Right cardiac atrium (tissue), 5 donors: ENCODE measurements at regions not wholly inside any gene's neighbourhood (a gene's known extent, or its start where the extent isn't known, plus 50 kb on each side); places are given as distances from the start of the nearest gene placed in this dataset.
"Not testable (repeated sequence)": the region's sequence is repeated elsewhere in the genome, so short reads cannot be mapped to it uniquely, and the experiment has no call there.

Source experiments
- ATAC-seq, 2 donors: fragments of 200-7000 bp; cut with Tn5 transposase; one replicate each; pipeline versions ENCODE4 v1.8.0 to v1.9.1; 2020; ENCODE audit warnings: moderate library complexity in 2 of 2, mild to moderate bottlenecking in 1 of 2
- DNase-seq, 3 donors: peaks; one replicate each; pipeline ENCODE4 v3.0.0-alpha.2; 2020
- H3K27ac ChIP-seq: one replicate; pipeline ENCODE4 v1.5.1; 2013; ENCODE audit warnings: mild to moderate bottlenecking, low read length, control low read depth, moderate library complexity
- H3K27me3 ChIP-seq: one replicate; pipeline ENCODE4 v1.6.1; 2013; ENCODE audit not compliant: control insufficient read depth, insufficient read depth
- H3K4me1 ChIP-seq: one replicate; pipeline ENCODE4 v1.6.1; 2013; ENCODE audit warnings: low read length; ENCODE audit not compliant: control insufficient read depth, insufficient read depth
- H3K4me3 ChIP-seq: one replicate; pipeline ENCODE4 v1.5.1; 2013; ENCODE audit warnings: low read length, control low read depth
- H3K9me3 ChIP-seq: one replicate; pipeline ENCODE4 v1.6.1; 2013; ENCODE audit warnings: low read length; ENCODE audit not compliant: control insufficient read depth
- WGBS: extraction: QIAGEN DNeasy Blood & Tissue Kit; methylation state at CpG from one replicate; pipeline ENCODE4 v1.1.7; 2013; 5-methylcytosine and 5-hydroxymethylcytosine counted together
- intact Hi-C, 4 donors: fragments of 100-400 bp; cut with DNase I; formaldehyde crosslinking; loops; one replicate each; pipeline versions ENCODE4 v1.11.0 to v1.14.0; 2022 to 2023
- donor health status: healthy with polysubstance abuse.
- donor health status: DM: no; HTN: yes; CAD: no.
- donor health status: DM: no; HTN: no; CAD: no.
- donor health status: DM: no; HTN: yes; CAD: no; lungs with severe emphysema.
- donor health status: DM: yes; HTN: yes; CAD: no.

GRCh38 chr5:17127743-17128231 lies 89.6 kb upstream of the BASP1 start:
- H3K9me3 ChIP-seq, result peaks cover 5% of the 10 kb centered on the region
- no peaks in the 10 kb centered on the region for H3K27me3 ChIP-seq
- ATAC-seq (no peak), DNase-seq (no peak)
- H3K4me1 ChIP-seq, result peaks cover 2% of the 10 kb centered on the region
- H3K4me3 ChIP-seq, result no peak overlapping the region
- no peak overlapping the region for H3K27ac ChIP-seq
- intact Hi-C loops, result no loop called here
- 95% methylated on average over 8 of the region's 8 CpGs for whole genome bisulfite sequencing

- peak in 1 of 2 donors; percentile 47 for ATAC-seq
- Histone ChIP-seq H3K27ac (peak overlapping the region; percentile 13), H3K9me3 (peaks cover 5% of the 10 kb centered on the region), H3K4me1 (no peaks in the 10 kb centered on the region), H3K27me3 (no peaks in the 10 kb centered on the region), H3K4me3 (no peak overlapping the region)
- WGBS, result 50% methylated on average over 14 of the region's 14 CpGs
- intact Hi-C loops, result no loop called here
- no peak for DNase-seq
Measured at GRCh38 chr5:17129093-17129849, 88.2 kb upstream of the BASP1 start.

DNA sequence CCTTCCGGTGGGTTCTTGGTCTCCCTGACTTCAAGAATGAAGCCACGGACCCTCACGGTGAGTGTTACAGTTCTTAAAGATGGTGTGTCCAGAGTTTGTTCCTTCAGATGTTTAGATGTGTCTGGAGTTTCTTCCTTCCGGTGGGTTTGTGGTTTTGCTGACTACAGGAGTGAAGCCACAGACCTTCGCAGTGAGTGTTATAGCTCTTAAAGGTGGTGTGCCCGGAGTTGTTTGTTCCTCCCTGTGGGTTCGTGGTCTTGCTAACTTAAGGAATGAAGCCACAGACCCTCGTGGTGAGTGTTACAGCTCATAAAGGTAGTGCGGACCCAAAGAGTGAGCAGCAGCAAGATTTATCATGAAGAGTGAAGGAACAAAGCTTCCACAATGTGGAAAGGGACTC lies 87.1 kb upstream of the BASP1 start:
- not testable (repeated sequence) for H3K4me3 ChIP-seq, H3K27ac ChIP-seq, ATAC-seq, H3K9me3 ChIP-seq, H3K27me3 ChIP-seq, DNase-seq, H3K4me1 ChIP-seq
- intact Hi-C loops, result loop anchor here in 2 of 4 donors (5.0 to 10.0 kb wide), 3 partner anchors 196 to 338 kb away; partner anchors contain the start of gene MYO10 (in 1 of the 2)
- WGBS, result 84% methylated on average over 9 of the region's 9 CpGs

GRCh38 chr5:17132444-17133083 lies 84.9 kb upstream of the BASP1 start:
- intact Hi-C loops, result loop anchor here in 2 of 4 donors (5.0 to 10.0 kb wide), 3 partner anchors 198 to 340 kb away; partner anchors contain the start of gene MYO10 (in 1 of the 2)
- Histone ChIP-seq H3K27me3 (no peaks in the 10 kb centered on the region), H3K4me3 (no peak overlapping the region), H3K27ac (no peak overlapping the region), H3K4me1 (no peaks in the 10 kb centered on the region), H3K9me3 (peaks cover 7% of the 10 kb centered on the region)
- 51% methylated on average over 4 of the region's 4 CpGs for WGBS
- ATAC-seq (no peak), DNase-seq (no peak)

DNA sequence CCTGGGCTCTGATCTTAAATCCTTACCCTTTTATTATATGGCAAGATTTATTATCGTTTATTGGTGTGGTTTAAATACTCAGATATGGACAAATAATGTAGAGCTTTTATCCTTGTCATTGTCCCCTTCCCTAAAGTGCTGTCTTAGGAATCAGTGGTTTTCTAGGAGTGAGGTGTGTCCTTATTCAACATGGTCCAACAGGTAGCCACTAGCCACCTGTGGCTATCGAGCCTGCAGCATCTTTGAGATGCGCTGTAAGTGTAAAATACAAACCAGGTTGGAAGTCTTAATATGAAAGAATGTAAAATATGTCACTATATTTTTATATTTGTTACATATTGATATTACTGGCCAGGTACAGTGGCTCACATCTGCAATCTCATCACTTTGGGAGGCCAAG lies 82.4 kb upstream of the BASP1 start:
- 92% methylated on average over 3 of the region's 3 CpGs for WGBS
- no peaks in the 10 kb centered on the region for H3K27me3 ChIP-seq
- no peak overlapping the region for H3K27ac ChIP-seq
- H3K4me1 ChIP-seq, result no peaks in the 10 kb centered on the region
- no peak overlapping the region for H3K4me3 ChIP-seq
- no peak for DNase-seq
- no peak for ATAC-seq
- intact Hi-C loops, result loop anchor here in 1 of 4 donors (10.0 kb wide), 2 partner anchors 200 to 340 kb away; partner anchors contain the start of gene MYO10
- H3K9me3 ChIP-seq, result peaks cover 2% of the 10 kb centered on the region

DNA sequence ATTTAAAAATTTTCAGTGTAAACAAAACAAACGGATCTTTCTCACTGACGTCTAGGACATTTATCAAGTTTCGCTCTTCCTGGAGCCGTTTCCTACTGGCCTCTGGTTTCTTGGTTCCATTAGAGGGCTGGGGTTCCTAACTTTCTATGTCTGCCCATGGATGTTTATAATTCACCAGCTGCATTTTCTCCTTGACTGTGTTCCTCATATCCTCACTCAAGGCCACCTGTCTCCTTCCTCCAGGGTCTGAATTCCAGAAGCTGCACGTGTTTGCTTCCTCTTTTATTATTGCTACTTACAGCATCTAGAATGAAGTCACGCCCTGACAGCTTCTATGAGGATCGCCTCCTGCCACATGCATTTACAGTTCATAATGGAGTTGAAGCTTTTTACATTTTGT lies 74.1 kb upstream of the BASP1 start:
- 46% methylated on average over 7 of the region's 7 CpGs for WGBS
- DNase-seq (no peak), ATAC-seq (no peak)
- peaks cover 2% of the 10 kb centered on the region for H3K4me1 ChIP-seq
- H3K27ac ChIP-seq, result no peak overlapping the region
- H3K27me3 ChIP-seq, result no peaks in the 10 kb centered on the region
- no peak overlapping the region for H3K4me3 ChIP-seq
- peaks cover 6% of the 10 kb centered on the region for H3K9me3 ChIP-seq
- intact Hi-C loops, result no loop called here

- Histone ChIP-seq H3K27me3 (no peaks in the 10 kb centered on the region), H3K4me1 (peaks cover 2% of the 10 kb centered on the region), H3K27ac (no peak overlapping the region), H3K9me3 (peaks cover 6% of the 10 kb centered on the region), H3K4me3 (no peak overlapping the region)
- intact Hi-C loops, result no loop called here
- WGBS, result 94% methylated on average over 5 of the region's 5 CpGs
- ATAC-seq (no peak), DNase-seq (no peak)
Measured at GRCh38 chr5:17146280-17146841, 71.1 kb upstream of the BASP1 start.

DNA sequence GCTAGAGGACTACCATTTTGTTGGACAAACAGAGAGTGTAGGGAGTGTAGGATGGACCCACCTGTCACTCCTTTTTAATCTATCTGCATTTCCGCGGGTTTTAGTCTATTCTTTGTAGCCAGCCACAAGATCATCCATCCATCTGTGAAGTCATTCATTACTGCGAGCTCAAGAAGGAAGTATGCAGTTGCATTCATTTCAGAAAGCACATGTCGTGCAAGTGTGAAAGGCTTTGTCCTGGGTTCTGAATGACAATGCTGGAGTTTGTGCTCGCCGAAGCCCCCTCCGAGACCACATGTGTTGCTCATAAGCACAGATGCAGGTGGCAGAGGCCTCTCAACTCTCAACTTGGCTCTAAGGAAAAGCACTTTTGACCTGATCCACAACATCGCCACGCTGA lies 70.3 kb upstream of the BASP1 start:
- ATAC-seq (no peak), DNase-seq (no peak)
- no peak overlapping the region for H3K4me3 ChIP-seq
- H3K27me3 ChIP-seq, result no peaks in the 10 kb centered on the region
- H3K27ac ChIP-seq, result no peak overlapping the region
- peaks cover 6% of the 10 kb centered on the region for H3K9me3 ChIP-seq
- intact Hi-C loops, result no loop called here
- WGBS, result 82% methylated on average over 9 of the region's 9 CpGs
- H3K4me1 ChIP-seq, result peaks cover 2% of the 10 kb centered on the region

GRCh38 chr5:17147617-17148016 lies 69.8 kb upstream of the BASP1 start:
- intact Hi-C loops, result no loop called here
- 50% methylated on average over 6 of the region's 6 CpGs for whole genome bisulfite sequencing
- H3K27me3 ChIP-seq, result no peaks in the 10 kb centered on the region
- peaks cover 9% of the 10 kb centered on the region for H3K9me3 ChIP-seq
- no peak overlapping the region for H3K27ac ChIP-seq
- H3K4me3 ChIP-seq, result no peak overlapping the region
- H3K4me1 ChIP-seq, result peaks cover 2% of the 10 kb centered on the region
- peak in 1 of 3 donors; percentile 57 for DNase-seq
- ATAC-seq, result peak in 1 of 2 donors; percentile 78

DNA sequence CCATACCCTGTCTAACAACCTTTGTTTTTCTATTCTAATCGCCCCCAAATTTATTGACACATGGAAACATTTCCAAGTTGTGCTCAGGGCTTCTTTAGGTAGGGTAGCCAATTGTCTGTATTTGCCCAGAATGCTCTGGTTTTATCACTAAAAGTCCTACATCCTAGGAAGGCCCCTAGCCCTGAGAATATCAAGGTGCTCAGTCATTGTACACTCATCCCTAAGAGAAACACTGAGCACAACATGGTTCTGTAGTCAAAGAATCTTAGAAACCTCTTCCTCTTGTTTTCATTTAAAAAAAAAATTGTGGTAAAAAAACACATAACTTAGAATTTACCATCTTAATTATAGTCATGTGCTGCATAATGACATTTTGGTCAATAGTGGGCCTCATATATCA lies 69.0 kb upstream of the BASP1 start:
- peaks cover 2% of the 10 kb centered on the region for H3K4me1 ChIP-seq
- no peak overlapping the region for H3K27ac ChIP-seq
- no peak for DNase-seq
- ATAC-seq, result no peak
- intact Hi-C loops, result no loop called here
- no peaks in the 10 kb centered on the region for H3K27me3 ChIP-seq
- H3K4me3 ChIP-seq, result no peak overlapping the region
- WGBS, result 96% methylated on average over 1 of the region's 1 CpG
- H3K9me3 ChIP-seq, result peaks cover 11% of the 10 kb centered on the region

DNA sequence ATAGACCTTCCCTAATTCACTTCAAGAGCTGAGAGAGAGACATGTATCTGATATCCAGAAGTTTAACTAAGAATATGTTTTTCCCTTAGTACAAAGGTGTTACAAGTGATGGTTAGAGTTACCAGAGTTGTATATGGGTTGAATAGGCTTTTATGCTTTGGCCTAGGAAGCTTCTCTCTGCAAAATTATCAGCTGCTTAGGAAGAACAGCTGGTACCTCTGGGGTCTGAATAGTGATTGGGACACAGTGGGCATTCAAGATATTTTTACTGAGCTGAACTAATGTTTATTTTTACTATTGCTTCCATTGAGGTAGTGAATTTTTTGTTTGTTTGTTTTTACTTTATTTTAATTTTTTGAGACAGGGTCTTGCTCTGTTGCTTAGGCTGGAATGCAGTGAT lies 67.6 kb upstream of the BASP1 start:
- Histone ChIP-seq H3K27ac (no peak overlapping the region), H3K9me3 (peaks cover 11% of the 10 kb centered on the region), H3K27me3 (no peaks in the 10 kb centered on the region), H3K4me3 (no peak overlapping the region), H3K4me1 (peaks cover 2% of the 10 kb centered on the region)
- no peak for ATAC-seq
- intact Hi-C loops, result no loop called here
- no peak for DNase-seq
